H9 (cell line): ENCODE measurements at regions not wholly inside any gene's neighbourhood (a gene's known extent, or its start where the extent isn't known, plus 50 kb on each side); places are given as distances from the start of the nearest gene placed in this dataset.

Experiments used
- DNase-seq: peaks from one replicate; pipeline ENCODE4 v3.0.0-alpha.2; 2017
- H2AFZ ChIP-seq: one replicate; pipeline ENCODE4 v1.6.1; 2013; ENCODE audit warnings: mild to moderate bottlenecking, low read length, control low read depth, moderate library complexity
- H2AK5ac ChIP-seq: 2 replicates; pipeline ENCODE4 v1.6.1; 2013; ENCODE audit warnings: low read length, control low read depth, mixed read lengths; ENCODE audit not compliant: insufficient read length
- H2BK120ac ChIP-seq: one replicate; pipeline ENCODE4 v1.6.1; 2013; ENCODE audit warnings: low read depth, mild to moderate bottlenecking, low read length, control low read depth, inconsistent platforms; ENCODE audit not compliant: poor library complexity, severe bottlenecking
- H2BK12ac ChIP-seq: 2 replicates; pipeline ENCODE4 v1.6.1; 2013; ENCODE audit warnings: low read length, control low read depth, mixed read lengths, low read depth; ENCODE audit not compliant: insufficient read length
- H2BK15ac ChIP-seq: 2 replicates; pipeline ENCODE4 v1.6.1; 2013; ENCODE audit warnings: low read depth, low read length, control low read depth
- H2BK20ac ChIP-seq: one replicate; pipeline ENCODE4 v1.6.1; 2013; ENCODE audit warnings: low read depth, mild to moderate bottlenecking, low read length, control low read depth, inconsistent platforms; ENCODE audit not compliant: poor library complexity, severe bottlenecking
- H2BK5ac ChIP-seq: 2 replicates; pipeline ENCODE4 v1.6.1; 2013; ENCODE audit warnings: low read length, control low read depth, mixed read lengths; ENCODE audit not compliant: insufficient read length
- H3K14ac ChIP-seq: 2 replicates; pipeline ENCODE4 v1.6.1; 2013; ENCODE audit warnings: low read length, control low read depth; ENCODE audit not compliant: insufficient read depth
- H3K18ac ChIP-seq: 2 replicates; pipeline ENCODE4 v1.6.1; 2013; ENCODE audit warnings: low read depth, mild to moderate bottlenecking, mixed read lengths, low read length, control low read depth; ENCODE audit not compliant: insufficient read length
- H3K23ac ChIP-seq: 2 replicates; pipeline ENCODE4 v1.6.1; 2013; ENCODE audit warnings: low read length, control low read depth, mixed read lengths, low read depth; ENCODE audit not compliant: insufficient read length
- H3K23me2 ChIP-seq: 2 replicates; pipeline ENCODE4 v1.6.1; 2013; ENCODE audit warnings: low read depth, mild to moderate bottlenecking, mixed read lengths, low read length, control low read depth; ENCODE audit not compliant: insufficient read length, poor library complexity, severe bottlenecking
- H3K27ac ChIP-seq: 2 replicates; pipeline ENCODE4 v1.5.1; 2013; ENCODE audit warnings: low read length, control low read depth, mixed read lengths, low read depth; ENCODE audit not compliant: insufficient read length
- H3K27me3 ChIP-seq: 2 replicates; pipeline ENCODE4 v1.6.1; 2013; ENCODE audit warnings: low read length, control low read depth, inconsistent platforms; ENCODE audit not compliant: insufficient read depth
- H3K4ac ChIP-seq: 2 replicates; pipeline ENCODE4 v1.6.1; 2013; ENCODE audit warnings: low read depth, mild to moderate bottlenecking, control low read depth, inconsistent platforms, low read length, moderate library complexity
- H3K4me1 ChIP-seq: 2 replicates; pipeline ENCODE4 v1.6.1; 2013; ENCODE audit warnings: low read length, control low read depth, inconsistent platforms; ENCODE audit not compliant: insufficient read depth
- H3K4me2 ChIP-seq: 2 replicates; pipeline ENCODE4 v1.6.1; 2013; ENCODE audit warnings: low read length, control low read depth, mixed read lengths; ENCODE audit not compliant: insufficient read length, insufficient read depth
- H3K56ac ChIP-seq: 2 replicates; pipeline ENCODE4 v1.6.1; 2013; ENCODE audit warnings: low read depth, mild to moderate bottlenecking, mixed read lengths, low read length, control low read depth; ENCODE audit not compliant: insufficient read length
- H3K79me1 ChIP-seq: 2 replicates; pipeline ENCODE4 v1.6.1; 2013; ENCODE audit warnings: low read depth, mild to moderate bottlenecking, moderate library complexity, low read length, control low read depth, inconsistent platforms; ENCODE audit not compliant: insufficient read depth, poor library complexity, severe bottlenecking
- H3K79me2 ChIP-seq: 2 replicates; pipeline ENCODE4 v1.6.1; 2013; ENCODE audit warnings: low read length, control low read depth, inconsistent platforms; ENCODE audit not compliant: insufficient read depth
- H3K9ac ChIP-seq: 2 replicates; pipeline ENCODE4 v1.6.1; 2013; ENCODE audit warnings: low read length, control low read depth, mixed read lengths; ENCODE audit not compliant: insufficient read length; ENCODE audit errors: extremely low read depth
- H3K9me3 ChIP-seq: one replicate; pipeline ENCODE4 v1.6.1; 2013; ENCODE audit warnings: low read depth, low read length, inconsistent platforms; ENCODE audit not compliant: control insufficient read depth
- H3T11ph ChIP-seq: one replicate; pipeline ENCODE4 v1.6.1; 2013; ENCODE audit warnings: mild to moderate bottlenecking, low read length, control low read depth, inconsistent platforms
- H4K20me1 ChIP-seq: one replicate; pipeline ENCODE4 v1.6.1; 2013; ENCODE audit not compliant: control insufficient read depth, insufficient read length, insufficient read depth
- H4K5ac ChIP-seq: 2 replicates; pipeline ENCODE4 v1.6.1; 2013; ENCODE audit warnings: low read depth, mild to moderate bottlenecking, mixed read lengths, low read length, control low read depth; ENCODE audit not compliant: insufficient read length
- H4K8ac ChIP-seq: replicated peaks from 2 replicates; pipeline ENCODE4 v1.6.1; 2013; ENCODE audit warnings: low read length, control low read depth, mixed read lengths, low read depth; ENCODE audit not compliant: insufficient read length
- H4K91ac ChIP-seq: 2 replicates; pipeline ENCODE4 v1.6.1; 2013; ENCODE audit warnings: low read depth, mild to moderate bottlenecking, moderate library complexity, mixed read lengths, low read length, control low read depth; ENCODE audit not compliant: insufficient read length
- H3K27ac Mint-ChIP-seq, 3 experiments: 2 replicates in 2 of 3; 3 replicates in 1 of 3; pipeline ENCODE4 v1.8.0; 2020 to 2021; ENCODE audit warnings: mixed read lengths in 3 of 3, mild to moderate bottlenecking in 1 of 3, moderate library complexity in 1 of 3
- H3K27me3 Mint-ChIP-seq: 2 replicates; pipeline ENCODE4 v1.8.0; 2021; ENCODE audit warnings: low read depth, mild to moderate bottlenecking, moderate library complexity, mixed read lengths
- H3K36me3 Mint-ChIP-seq, 3 experiments: 2 replicates in 2 of 3; 3 replicates in 1 of 3; pipeline ENCODE4 v1.8.0; 2020 to 2021; ENCODE audit warnings: low read depth in 3 of 3, mixed read lengths in 3 of 3; ENCODE audit not compliant: insufficient read depth in 1 of 3
- H3K4me1 Mint-ChIP-seq, 2 experiments: 2 replicates each; pipeline ENCODE4 v1.8.0; 2020; ENCODE audit warnings: mixed read lengths in 2 of 2
- H3K4me3 Mint-ChIP-seq, 2 experiments: 2 replicates in 1 of 2; 3 replicates in 1 of 2; pipeline ENCODE4 v1.8.0; 2020 to 2021; ENCODE audit warnings: mild to moderate bottlenecking in 2 of 2, mixed read lengths in 2 of 2, moderate library complexity in 1 of 2
- H3K9me3 Mint-ChIP-seq, 2 experiments: 2 replicates in 1 of 2; 3 replicates in 1 of 2; pipeline ENCODE4 v1.8.0; 2020; ENCODE audit warnings: mild to moderate bottlenecking in 2 of 2, mixed read lengths in 2 of 2, moderate library complexity in 1 of 2
- WGBS: extraction: QIAGEN DNeasy Blood & Tissue Kit; methylation state at CpG from one replicate; pipeline ENCODE4 v1.1.7; 2013; ENCODE audit warnings: missing lambda C conversion rate, low lambda C conversion rate, mixed read lengths; ENCODE audit not compliant: insufficient read length; ENCODE audit errors: extremely low coverage; 5-methylcytosine and 5-hydroxymethylcytosine counted together
- TF ChIP-seq, protein P1 (sequence below): fragments of 200-600 bp; sonication (generic); conservative IDR thresholded peaks from 3 replicates; pipeline ENCODE4 v1.8.0; 2021; ENCODE audit warnings: antibody characterized with exemption, mild to moderate bottlenecking

DNA sequence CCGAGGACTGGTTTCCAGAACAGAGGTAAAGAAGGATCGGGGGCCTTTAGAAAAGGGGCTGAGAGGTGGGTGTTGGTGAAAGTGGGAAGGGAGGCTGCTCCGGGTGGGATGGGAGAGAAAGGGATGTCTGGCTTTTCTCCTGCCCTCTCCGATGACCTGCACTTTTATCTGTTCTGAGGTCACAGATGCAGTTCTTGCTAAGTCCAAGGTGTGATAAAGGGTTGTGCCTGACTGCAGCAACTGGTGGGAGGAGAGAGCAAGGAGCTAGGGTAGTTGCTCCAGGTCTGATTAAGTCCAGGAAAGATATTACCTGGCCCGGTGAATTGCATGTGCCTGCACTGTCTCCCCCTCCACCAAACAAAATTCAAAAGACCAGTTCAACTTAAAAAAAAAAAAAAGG lies 145.6 kb upstream of the SOX4 start:
- Histone ChIP-seq H3K9me3 (no peaks in the 10 kb centered on the region), H4K8ac (no peak overlapping the region), H4K5ac (no peak overlapping the region), H2BK12ac (no peak overlapping the region), H2BK20ac (no peak overlapping the region), H3K18ac (no peak overlapping the region), H3K14ac (no peak overlapping the region), H3K79me2 (no peaks in the 10 kb centered on the region), H4K20me1 (no peaks in the 10 kb centered on the region), H2AFZ (no peak overlapping the region), H2BK120ac (no peak overlapping the region), H3K23me2 (no peaks in the 10 kb centered on the region), H3K4me2 (no peak overlapping the region), H3K4me1 (no peaks in the 10 kb centered on the region), H4K91ac (no peak overlapping the region), H2BK5ac (no peak overlapping the region), H3K23ac (no peak overlapping the region), H3K79me1 (no peaks in the 10 kb centered on the region), H3K4ac (no peak overlapping the region), H2AK5ac (no peak overlapping the region), H3K56ac (no peak overlapping the region), H3K27me3 (no peaks in the 10 kb centered on the region), H3K27ac (no peak overlapping the region), H3K9ac (no peak overlapping the region), H3T11ph (no peak overlapping the region), H2BK15ac (no peak overlapping the region)
- TF ChIP-seq, protein P1, sequence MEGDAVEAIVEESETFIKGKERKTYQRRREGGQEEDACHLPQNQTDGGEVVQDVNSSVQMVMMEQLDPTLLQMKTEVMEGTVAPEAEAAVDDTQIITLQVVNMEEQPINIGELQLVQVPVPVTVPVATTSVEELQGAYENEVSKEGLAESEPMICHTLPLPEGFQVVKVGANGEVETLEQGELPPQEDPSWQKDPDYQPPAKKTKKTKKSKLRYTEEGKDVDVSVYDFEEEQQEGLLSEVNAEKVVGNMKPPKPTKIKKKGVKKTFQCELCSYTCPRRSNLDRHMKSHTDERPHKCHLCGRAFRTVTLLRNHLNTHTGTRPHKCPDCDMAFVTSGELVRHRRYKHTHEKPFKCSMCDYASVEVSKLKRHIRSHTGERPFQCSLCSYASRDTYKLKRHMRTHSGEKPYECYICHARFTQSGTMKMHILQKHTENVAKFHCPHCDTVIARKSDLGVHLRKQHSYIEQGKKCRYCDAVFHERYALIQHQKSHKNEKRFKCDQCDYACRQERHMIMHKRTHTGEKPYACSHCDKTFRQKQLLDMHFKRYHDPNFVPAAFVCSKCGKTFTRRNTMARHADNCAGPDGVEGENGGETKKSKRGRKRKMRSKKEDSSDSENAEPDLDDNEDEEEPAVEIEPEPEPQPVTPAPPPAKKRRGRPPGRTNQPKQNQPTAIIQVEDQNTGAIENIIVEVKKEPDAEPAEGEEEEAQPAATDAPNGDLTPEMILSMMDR: no peak
- Mint-ChIP-seq H3K4me3 (no peak overlapping the region), H3K9me3 (no peaks in the 10 kb centered on the region), H3K4me1 (no peaks in the 10 kb centered on the region), H3K36me3 (no peaks in the 10 kb centered on the region), H3K27ac (no peak overlapping the region; a peak in 1 of 7 replicates), H3K27me3 (no peaks in the 10 kb centered on the region)
- no peak for DNase-seq
- no CpG with 5 or more reads among the region's 5 CpGs for WGBS
